ENCODE measurements at regions not wholly inside any gene's neighbourhood (a gene's known extent, or its start where the extent isn't known, plus 50 kb on each side); places are given as distances from the start of the nearest gene placed in this dataset.
A peak's percentile ranks its signal among the peaks of the same experiment; 100 is the strongest.

DNA sequence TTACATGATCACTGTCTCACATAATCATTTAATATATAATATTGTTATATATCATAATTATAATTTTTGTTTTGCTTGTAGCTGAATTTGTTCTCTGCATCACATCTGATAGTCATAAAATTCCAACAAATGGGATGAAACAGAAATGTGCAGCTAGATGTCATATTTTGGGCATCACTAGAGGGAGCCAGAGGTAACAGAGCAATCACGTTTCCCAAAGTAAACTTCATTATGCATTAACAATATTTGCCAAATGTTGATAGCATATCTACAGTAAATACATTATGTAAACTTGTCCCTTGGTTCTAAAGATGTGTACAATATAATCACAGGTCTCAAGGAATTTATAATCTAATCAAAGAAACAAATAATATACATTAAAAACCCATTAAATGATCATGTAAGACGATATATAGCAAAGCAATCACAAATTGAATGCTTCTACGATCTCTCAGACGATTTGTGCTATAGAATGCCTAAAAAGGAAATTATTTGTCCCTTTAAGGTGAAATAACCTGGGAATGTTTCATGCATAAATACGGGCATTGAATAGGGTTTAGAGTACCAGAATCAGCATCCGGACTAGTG is 234.2 kb upstream of the MCTP2 start:
- DNase-seq (peak in 1 of 3 donors; percentile 59), ATAC-seq (peak; percentile 57)
- H3K9me3 ChIP-seq: no peaks in the 10 kb centered on the region
- no peaks in the 10 kb centered on the region for H3K36me3 ChIP-seq (ENCODE audit: low read depth)
- TF ChIP-seq, protein P1, sequence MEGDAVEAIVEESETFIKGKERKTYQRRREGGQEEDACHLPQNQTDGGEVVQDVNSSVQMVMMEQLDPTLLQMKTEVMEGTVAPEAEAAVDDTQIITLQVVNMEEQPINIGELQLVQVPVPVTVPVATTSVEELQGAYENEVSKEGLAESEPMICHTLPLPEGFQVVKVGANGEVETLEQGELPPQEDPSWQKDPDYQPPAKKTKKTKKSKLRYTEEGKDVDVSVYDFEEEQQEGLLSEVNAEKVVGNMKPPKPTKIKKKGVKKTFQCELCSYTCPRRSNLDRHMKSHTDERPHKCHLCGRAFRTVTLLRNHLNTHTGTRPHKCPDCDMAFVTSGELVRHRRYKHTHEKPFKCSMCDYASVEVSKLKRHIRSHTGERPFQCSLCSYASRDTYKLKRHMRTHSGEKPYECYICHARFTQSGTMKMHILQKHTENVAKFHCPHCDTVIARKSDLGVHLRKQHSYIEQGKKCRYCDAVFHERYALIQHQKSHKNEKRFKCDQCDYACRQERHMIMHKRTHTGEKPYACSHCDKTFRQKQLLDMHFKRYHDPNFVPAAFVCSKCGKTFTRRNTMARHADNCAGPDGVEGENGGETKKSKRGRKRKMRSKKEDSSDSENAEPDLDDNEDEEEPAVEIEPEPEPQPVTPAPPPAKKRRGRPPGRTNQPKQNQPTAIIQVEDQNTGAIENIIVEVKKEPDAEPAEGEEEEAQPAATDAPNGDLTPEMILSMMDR (IDR thresholded peaks at IDR 0.05): peak; percentile 53
- H3K4me1 ChIP-seq (ENCODE audit: low read depth): no peaks in the 10 kb centered on the region
- H3K4me3 ChIP-seq: no peak overlapping the region
- intact Hi-C loops (cut with DNase I, micrococcal nuclease): no loop called here

DNA sequence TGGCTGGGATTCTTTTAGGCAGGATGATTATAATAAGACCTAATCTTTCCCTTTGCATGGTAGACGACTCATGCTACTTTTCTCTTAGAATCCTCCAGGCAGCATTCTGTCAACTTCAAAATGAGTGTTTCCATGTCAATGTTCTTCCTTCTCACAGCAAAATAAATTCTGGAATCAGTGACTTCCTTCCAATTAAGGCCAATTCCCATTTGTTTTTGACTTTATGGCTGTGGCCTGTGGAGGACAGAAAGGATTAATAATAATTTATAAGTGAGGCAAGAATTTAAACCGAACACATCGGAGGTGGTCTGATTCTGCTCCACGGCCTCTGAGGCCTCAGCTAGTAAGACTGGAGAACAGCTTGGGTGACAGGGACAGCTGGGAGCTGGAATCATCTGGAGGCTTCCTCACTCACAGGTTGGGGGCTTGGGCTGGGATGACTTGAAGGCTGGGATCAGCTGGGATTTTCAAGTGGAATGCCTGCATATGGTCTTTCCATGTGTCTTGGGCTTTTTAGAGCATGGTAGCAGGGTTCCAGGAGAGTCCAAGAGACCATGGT is 241.8 kb upstream of the MCTP2 start:
- no peak for DNase-seq
- no peaks in the 10 kb centered on the region for H3K36me3 ChIP-seq (ENCODE audit: low read depth)
- intact Hi-C loops (cut with DNase I, micrococcal nuclease): loop anchor here in 1 of 2 donors (10.0 kb wide), 1 partner anchor 135 kb away; no protein-coding TSS in a partner anchor
- no peaks in the 10 kb centered on the region for H3K9me3 ChIP-seq
- no peaks in the 10 kb centered on the region for H3K4me1 ChIP-seq (ENCODE audit: low read depth)
- ATAC-seq: no peak
- no peak overlapping the region for H3K4me3 ChIP-seq
- TF ChIP-seq, protein P1 (IDR thresholded peaks at IDR 0.05): no peak

DNA sequence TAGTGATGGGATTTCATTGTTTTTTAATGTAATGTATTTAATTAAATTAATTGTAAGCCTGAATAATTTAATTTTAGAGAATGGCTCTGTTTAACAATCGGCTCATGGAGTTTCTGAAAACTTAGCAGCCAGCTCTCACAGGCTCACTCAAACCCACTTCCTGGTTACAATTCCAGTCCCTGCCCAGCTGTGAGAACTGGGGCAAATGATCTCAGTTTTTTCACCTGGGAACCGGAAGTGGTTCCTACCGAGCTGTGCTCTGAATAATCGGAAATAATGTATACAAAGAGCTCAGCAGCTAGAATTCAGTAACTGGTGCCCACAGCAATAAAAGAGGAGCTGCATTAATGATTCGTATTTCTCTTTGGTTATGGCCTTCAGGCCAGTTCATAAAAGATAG is 244.3 kb upstream of the MCTP2 start:
- H3K9me3 ChIP-seq: no peaks in the 10 kb centered on the region
- no peaks in the 10 kb centered on the region for H3K36me3 ChIP-seq (ENCODE audit: low read depth)
- no peaks in the 10 kb centered on the region for H3K4me1 ChIP-seq (ENCODE audit: low read depth)
- ATAC-seq: no peak
- no peak overlapping the region for H3K4me3 ChIP-seq
- peak in 1 of 3 donors; percentile 18 for DNase-seq
- intact Hi-C loops (cut with DNase I, micrococcal nuclease): loop anchor here in 1 of 2 donors (10.0 kb wide), 1 partner anchor 138 kb away; no protein-coding TSS in a partner anchor
- TF ChIP-seq, protein P1 (IDR thresholded peaks at IDR 0.05): no peak

DNA sequence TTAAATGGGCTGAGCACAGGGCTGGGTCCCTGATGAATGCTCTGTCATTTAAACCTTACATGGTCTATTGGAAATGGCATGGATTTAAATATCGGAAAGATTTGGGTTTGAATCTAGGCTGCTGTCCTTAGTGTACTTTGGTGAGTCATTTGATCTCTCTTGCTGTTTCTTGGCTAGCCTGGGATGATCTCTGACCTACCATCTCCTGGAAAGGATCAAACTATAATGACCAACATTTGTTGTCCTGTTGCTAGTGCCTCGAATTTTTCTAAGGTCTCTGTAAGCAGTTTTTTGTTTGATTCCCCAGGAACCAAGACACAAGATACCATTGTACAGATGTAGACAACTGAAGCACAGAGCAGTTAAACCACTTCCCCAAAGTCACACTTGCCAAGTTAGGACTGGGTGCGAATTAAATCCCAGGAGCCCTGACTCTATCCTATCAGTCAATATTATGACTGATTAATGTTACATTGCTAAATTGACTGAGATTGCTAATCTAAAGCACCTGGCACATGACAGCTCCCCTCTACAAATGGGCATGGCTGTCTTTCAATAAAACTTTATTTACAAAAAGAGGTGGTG is 244.9 kb upstream of the MCTP2 start:
- no peak for DNase-seq
- no peaks in the 10 kb centered on the region for H3K36me3 ChIP-seq (ENCODE audit: low read depth)
- no peak for ATAC-seq
- intact Hi-C loops (cut with DNase I, micrococcal nuclease): loop anchor here in 1 of 2 donors (10.0 kb wide), 1 partner anchor 138 kb away; no protein-coding TSS in a partner anchor
- no peaks in the 10 kb centered on the region for H3K9me3 ChIP-seq
- no peaks in the 10 kb centered on the region for H3K4me1 ChIP-seq (ENCODE audit: low read depth)
- H3K4me3 ChIP-seq: no peak overlapping the region
- TF ChIP-seq, protein P1 (IDR thresholded peaks at IDR 0.05): no peak

DNA sequence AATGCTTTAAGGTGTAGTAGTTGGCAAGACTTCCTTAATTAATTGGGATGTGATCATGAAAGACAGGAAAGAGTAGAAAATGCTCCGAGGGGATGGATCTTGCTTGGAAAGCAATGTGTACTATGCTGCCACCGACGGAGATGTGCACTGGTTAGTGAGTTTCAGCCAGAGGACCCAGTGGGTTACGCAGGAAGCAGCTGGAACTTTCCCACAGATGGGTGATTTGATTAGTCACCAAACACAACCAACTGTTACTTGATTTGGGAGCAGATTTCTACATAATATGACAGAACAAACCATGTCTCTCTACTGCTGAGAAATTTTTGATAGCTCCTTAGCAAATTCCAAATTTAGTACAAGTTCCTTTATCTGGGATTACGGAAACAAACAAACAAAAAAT is 245.4 kb upstream of the MCTP2 start:
- no peaks in the 10 kb centered on the region for H3K9me3 ChIP-seq
- DNase-seq (no peak), ATAC-seq (no peak)
- intact Hi-C loops (cut with DNase I, micrococcal nuclease): loop anchor here in 1 of 2 donors (10.0 kb wide), 1 partner anchor 139 kb away; no protein-coding TSS in a partner anchor
- H3K4me1 ChIP-seq (ENCODE audit: low read depth): no peaks in the 10 kb centered on the region
- H3K4me3 ChIP-seq: no peak overlapping the region
- no peaks in the 10 kb centered on the region for H3K36me3 ChIP-seq (ENCODE audit: low read depth)
- TF ChIP-seq, protein P1 (IDR thresholded peaks at IDR 0.05): no peak

Measured in mucosa of descending colon (tissue), 3 donors.